GM13977 (cell line): ENCODE measurements at regions not wholly inside any gene's neighbourhood (a gene's known extent, or its start where the extent isn't known, plus 50 kb on each side); places are given as distances from the start of the nearest gene placed in this dataset.
"Not testable (repeated sequence)": the region's sequence is repeated elsewhere in the genome, so short reads cannot be mapped to it uniquely, and the experiment has no call there.

Source experiments
- DNase-seq: peaks from one replicate; pipeline ENCODE4 v3.0.0; 2012; ENCODE audit warnings: low spot score
- CTCF ChIP-seq: IDR thresholded peaks from 2 replicates; pipeline ENCODE4 v1.5.1; 2012; ENCODE audit warnings: mild to moderate bottlenecking, control low read depth; ENCODE audit not compliant: insufficient read depth; ENCODE audit errors: extremely low read depth, missing control alignments
- in situ Hi-C: fragments of 300-500 bp; cut with MboI; formaldehyde crosslinking; loops from one replicate; pipeline ENCODE4 v1.12.0; 2022; ENCODE audit warnings: low sequenced_read_pairs, low pct_unique_long_range_greater_than_20kb, mixed read lengths, inconsistent platforms; ENCODE audit not compliant: unreplicated experiment

GRCh38 chr3:168933614-168934013 is 729.9 kb downstream of the MECOM start:
- TF ChIP-seq CTCF: no peak
- DNase-seq: no peak
- in situ Hi-C loops: no loop called here

GRCh38 chr3:168929997-168930396 is 733.5 kb downstream of the MECOM start:
- DNase-seq, in situ Hi-C loops: not testable (repeated sequence)

GRCh38 chr3:168926426-168926825 is 737.1 kb downstream of the MECOM start:
- in situ Hi-C loops: no loop called here
- no peak for TF ChIP-seq CTCF
- DNase-seq: no peak

- in situ Hi-C loops: no loop called here
- no peak for TF ChIP-seq CTCF
- no peak for DNase-seq
Measured at GRCh38 chr3:168925568-168925967, 737.9 kb downstream of the MECOM start.

GRCh38 chr3:168914662-168915061 is 748.9 kb downstream of the MECOM start:
- in situ Hi-C loops: no loop called here
- TF ChIP-seq CTCF: no peak
- DNase-seq: no peak

- in situ Hi-C loops: no loop called here
- DNase-seq: no peak
- no peak for TF ChIP-seq CTCF
Measured at GRCh38 chr3:168909260-168909659, 754.3 kb downstream of the MECOM start.

GRCh38 chr3:168895419-168895818 is 768.1 kb downstream of the MECOM start:
- in situ Hi-C loops: no loop called here
- no peak for TF ChIP-seq CTCF
- DNase-seq: no peak

- TF ChIP-seq CTCF: no peak
Measured at GRCh38 chr3:168894214-168894613, 769.3 kb downstream of the MECOM start.

More at GRCh38 chr3:168894214-168894613, 769.3 kb downstream of the MECOM start:
- in situ Hi-C loops: no loop called here
- DNase-seq: no peak
